ENCODE measurements at regions not wholly inside any gene's neighbourhood (a gene's known extent, or its start where the extent isn't known, plus 50 kb on each side); places are given as distances from the start of the nearest gene placed in this dataset.

DNA sequence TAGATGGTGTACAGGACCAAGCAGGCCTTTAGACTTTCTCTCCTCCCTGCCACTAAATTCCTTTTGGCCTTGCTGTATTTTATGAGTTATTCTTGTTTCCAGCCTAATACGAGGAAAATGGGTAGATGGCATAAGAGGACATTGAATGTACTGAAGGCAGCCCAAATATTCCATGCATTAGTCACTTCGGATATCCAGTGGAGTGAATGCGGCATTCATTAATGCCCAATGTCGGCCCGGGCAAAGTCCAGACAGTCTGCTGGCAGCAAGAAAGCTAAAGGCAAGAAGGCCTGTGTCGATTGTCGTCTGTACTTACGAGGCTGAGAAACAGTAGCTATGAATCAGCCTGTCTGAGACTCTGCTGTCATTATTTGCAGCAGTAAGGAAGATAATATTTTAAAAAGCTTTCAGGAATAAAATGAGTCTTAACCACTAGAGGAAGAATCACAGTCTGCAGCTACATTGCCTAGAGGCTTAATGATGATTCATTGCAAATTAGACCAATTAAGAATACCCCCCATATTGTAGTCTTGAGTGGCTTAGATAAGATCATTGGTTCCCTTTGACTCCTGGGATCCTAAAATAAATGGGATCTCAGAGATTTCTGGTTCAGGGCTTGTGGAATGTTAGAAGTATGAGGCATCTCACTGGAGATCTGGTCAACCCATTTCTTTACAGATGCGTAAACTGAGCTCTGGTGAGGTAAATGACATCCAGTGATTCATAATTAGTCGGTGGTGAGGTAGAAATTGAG, 534.1 kb upstream of the JAG1 start:
- H3K27ac Mint-ChIP-seq = no peak overlapping the region
- ATAC-seq = no peak
- H3K4me1 Mint-ChIP-seq = no peaks in the 10 kb centered on the region
- no peaks in the 10 kb centered on the region for H3K9me3 Mint-ChIP-seq
- no peak for DNase-seq
- peaks cover 11% of the 10 kb centered on the region for H3K27me3 Mint-ChIP-seq
- no peak overlapping the region for H3K4me3 Mint-ChIP-seq

GRCh38 chr20:11210611-11211010, 536.8 kb upstream of the JAG1 start:
- Mint-ChIP-seq H3K9me3 (no peaks in the 10 kb centered on the region), H3K4me3 (no peak overlapping the region), H3K27ac (no peak overlapping the region), H3K27me3 (peaks cover 11% of the 10 kb centered on the region), H3K4me1 (no peaks in the 10 kb centered on the region)
- DNase-seq (no peak), ATAC-seq (no peak)

DNA sequence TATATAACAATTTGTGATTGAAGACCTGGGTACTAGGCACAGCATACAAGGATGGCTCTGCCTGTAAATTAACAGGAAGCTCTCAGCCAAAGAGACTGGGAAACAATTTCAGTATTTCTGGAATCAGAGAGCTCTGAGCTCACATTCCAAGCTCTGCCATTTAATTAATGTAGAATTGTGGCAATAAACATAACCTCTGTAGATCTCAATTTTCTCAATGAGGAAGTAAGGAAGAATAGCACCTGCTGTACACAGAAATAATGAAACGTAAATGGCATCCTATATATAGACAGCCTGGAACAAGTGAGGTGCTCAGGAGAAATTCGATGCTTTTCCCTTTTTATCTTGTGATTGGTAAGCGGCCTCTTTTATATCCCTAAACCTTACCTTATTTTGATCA, 538.5 kb upstream of the JAG1 start:
- Mint-ChIP-seq H3K27me3 (peaks cover 11% of the 10 kb centered on the region), H3K9me3 (no peaks in the 10 kb centered on the region), H3K27ac (no peak overlapping the region), H3K4me3 (no peak overlapping the region), H3K4me1 (no peaks in the 10 kb centered on the region)
- no peak for DNase-seq
- ATAC-seq = no peak

- Mint-ChIP-seq H3K9me3 (no peaks in the 10 kb centered on the region), H3K27ac (no peak overlapping the region), H3K4me3 (no peak overlapping the region), H3K27me3 (peaks cover 11% of the 10 kb centered on the region), H3K4me1 (no peaks in the 10 kb centered on the region)
- DNase-seq (no peak), ATAC-seq (no peak)
Observed at GRCh38 chr20:11212902-11213301, 539.1 kb upstream of the JAG1 start.

GRCh38 chr20:11214256-11214840, 540.5 kb upstream of the JAG1 start:
- no peaks in the 10 kb centered on the region for H3K9me3 Mint-ChIP-seq
- no peak overlapping the region for H3K27ac Mint-ChIP-seq
- no peaks in the 10 kb centered on the region for H3K4me1 Mint-ChIP-seq
- H3K4me3 Mint-ChIP-seq = no peak overlapping the region
- peaks cover 11% of the 10 kb centered on the region for H3K27me3 Mint-ChIP-seq
- DNase-seq = no peak
- ATAC-seq = no peak

GRCh38 chr20:11216451-11217314, 542.9 kb upstream of the JAG1 start:
- no peak overlapping the region for H3K27ac Mint-ChIP-seq

GRCh38 chr20:11217326-11218172, 543.8 kb upstream of the JAG1 start:
- Mint-ChIP-seq H3K27me3 (no peaks in the 10 kb centered on the region), H3K27ac (no peak overlapping the region), H3K4me3 (no peak overlapping the region), H3K4me1 (no peaks in the 10 kb centered on the region), H3K9me3 (no peaks in the 10 kb centered on the region)
- DNase-seq (no peak), ATAC-seq (no peak)

More at GRCh38 chr20:11216451-11217314, 542.9 kb upstream of the JAG1 start:
- DNase-seq (no peak), ATAC-seq (no peak)
- no peaks in the 10 kb centered on the region for H3K9me3 Mint-ChIP-seq
- H3K4me3 Mint-ChIP-seq = no peak overlapping the region
- H3K27me3 Mint-ChIP-seq = peaks cover 4% of the 10 kb centered on the region
- H3K4me1 Mint-ChIP-seq = no peaks in the 10 kb centered on the region

- ATAC-seq = no peak
Observed at GRCh38 chr20:11218173-11218680, 544.4 kb upstream of the JAG1 start.

GRCh38 chr20:11219192-11219591, 545.4 kb upstream of the JAG1 start:
- DNase-seq (no peak), ATAC-seq (no peak)
- Mint-ChIP-seq H3K27ac (no peak overlapping the region), H3K4me3 (no peak overlapping the region), H3K4me1 (no peaks in the 10 kb centered on the region), H3K9me3 (no peaks in the 10 kb centered on the region), H3K27me3 (no peaks in the 10 kb centered on the region)

More at GRCh38 chr20:11218173-11218680, 544.4 kb upstream of the JAG1 start:
- Mint-ChIP-seq H3K27me3 (no peaks in the 10 kb centered on the region), H3K4me3 (no peak overlapping the region), H3K4me1 (no peaks in the 10 kb centered on the region), H3K9me3 (no peaks in the 10 kb centered on the region), H3K27ac (no peak overlapping the region)
- no peak for DNase-seq

- Mint-ChIP-seq H3K4me1 (no peaks in the 10 kb centered on the region), H3K9me3 (no peaks in the 10 kb centered on the region), H3K27me3 (no peaks in the 10 kb centered on the region), H3K4me3 (no peak overlapping the region), H3K27ac (no peak overlapping the region)
- DNase-seq (no peak), ATAC-seq (no peak)
Observed at GRCh38 chr20:11221046-11221445, 547.2 kb upstream of the JAG1 start.

DNA sequence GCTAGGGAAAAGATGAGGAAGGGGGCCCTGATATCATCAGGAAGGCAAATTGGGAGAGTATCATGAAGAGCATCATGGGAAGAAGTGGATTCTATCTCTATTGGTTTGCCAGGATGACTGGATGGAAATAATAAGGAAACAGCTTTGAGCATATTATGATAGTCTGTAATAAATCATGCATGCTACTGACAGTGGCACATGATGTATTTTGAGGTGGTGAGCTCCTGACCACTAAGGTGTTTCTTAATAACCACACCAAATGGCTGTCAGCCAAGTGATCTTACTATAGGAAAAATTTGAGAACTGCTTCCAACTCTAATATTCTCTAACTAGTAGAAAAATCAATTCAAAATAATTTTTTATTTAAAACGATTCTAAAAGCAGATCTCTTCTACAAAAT, 548.4 kb upstream of the JAG1 start:
- no peaks in the 10 kb centered on the region for H3K4me1 Mint-ChIP-seq
- ATAC-seq = no peak
- no peak overlapping the region for H3K27ac Mint-ChIP-seq
- no peaks in the 10 kb centered on the region for H3K27me3 Mint-ChIP-seq
- no peak overlapping the region for H3K4me3 Mint-ChIP-seq
- DNase-seq = no peak
- H3K9me3 Mint-ChIP-seq = no peaks in the 10 kb centered on the region

- no peaks in the 10 kb centered on the region for H3K4me1 Mint-ChIP-seq
- H3K4me3 Mint-ChIP-seq = no peak overlapping the region
- H3K9me3 Mint-ChIP-seq = no peaks in the 10 kb centered on the region
- DNase-seq (no peak), ATAC-seq (no peak)
- no peak overlapping the region for H3K27ac Mint-ChIP-seq
- no peaks in the 10 kb centered on the region for H3K27me3 Mint-ChIP-seq
Observed at GRCh38 chr20:11227602-11228001, 553.8 kb upstream of the JAG1 start.

GRCh38 chr20:11229772-11230171, 556.0 kb upstream of the JAG1 start:
- ATAC-seq (no peak), DNase-seq (no peak)
- Mint-ChIP-seq H3K27ac (no peak overlapping the region), H3K9me3 (no peaks in the 10 kb centered on the region), H3K4me3 (no peak overlapping the region), H3K27me3 (no peaks in the 10 kb centered on the region), H3K4me1 (no peaks in the 10 kb centered on the region)

DNA sequence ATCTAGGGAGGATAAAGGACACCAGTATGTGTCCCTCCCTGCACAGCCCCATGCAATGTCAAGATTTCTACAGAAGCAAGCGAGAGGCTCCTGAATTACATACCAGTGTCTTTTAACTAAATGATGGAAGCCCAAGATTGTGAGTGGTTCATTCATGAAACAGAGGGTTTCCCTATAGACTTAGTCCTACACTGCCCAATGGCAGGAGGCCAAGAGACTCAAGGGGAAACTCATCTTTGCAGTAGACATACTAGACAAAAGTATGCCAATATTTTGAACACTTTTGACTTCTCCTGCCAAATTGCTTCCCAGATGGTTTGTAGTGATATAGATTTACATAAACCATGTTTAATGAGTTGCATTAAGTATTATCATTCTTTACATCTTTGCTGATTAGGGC, 557.2 kb upstream of the JAG1 start:
- DNase-seq (no peak), ATAC-seq (no peak)
- Mint-ChIP-seq H3K27me3 (no peaks in the 10 kb centered on the region), H3K4me1 (no peaks in the 10 kb centered on the region), H3K9me3 (no peaks in the 10 kb centered on the region), H3K27ac (no peak overlapping the region), H3K4me3 (no peak overlapping the region)

Data from stimulated activated naive CD8-positive, alpha-beta T cell treated with anti-CD3 and anti-CD28 coated beads, Interleukin-15, amount 100 ng/mL, for 72 hours (primary cell).